ENCODE measurements at regions not wholly inside any gene's neighbourhood (a gene's known extent, or its start where the extent isn't known, plus 50 kb on each side); places are given as distances from the start of the nearest gene placed in this dataset.

GRCh38 chr21:33158654-33159053 lies 71.1 kb upstream of the IFNAR2 start:
- Histone ChIP-seq H3K4me2 (ENCODE audit: low read length) (no peak overlapping the region), H3K4me3 (ENCODE audit: low read depth, low read length) (no peak overlapping the region), H2AFZ (no peak overlapping the region), H3K9me3 (ENCODE audit: control insufficient read depth, low read length) (no peaks in the 10 kb centered on the region), H3K27me3 (ENCODE audit: control insufficient read depth, insufficient read depth, low read length) (no peaks in the 10 kb centered on the region), H3K9ac (no peak overlapping the region), H3K27ac (no peak overlapping the region), H3K4me1 (no peaks in the 10 kb centered on the region), H3K79me2 (no peaks in the 10 kb centered on the region), H3K36me3 (ENCODE audit: control insufficient read depth, insufficient read depth, low read length) (no peaks in the 10 kb centered on the region)
- no peak for TF ChIP-seq CTCF (IDR thresholded peaks at IDR 0.05)

- H3K27ac ChIP-seq, result no peak overlapping the region
- H2AFZ ChIP-seq, result no peak overlapping the region
- no peaks in the 10 kb centered on the region for H3K79me2 ChIP-seq
- H3K4me3 ChIP-seq (ENCODE audit: low read depth, low read length), result no peak overlapping the region
- H3K27me3 ChIP-seq (ENCODE audit: control insufficient read depth, insufficient read depth, low read length), result no peaks in the 10 kb centered on the region
- no peaks in the 10 kb centered on the region for H3K36me3 ChIP-seq (ENCODE audit: control insufficient read depth, insufficient read depth, low read length)
- no peak overlapping the region for H3K9ac ChIP-seq
- no peak overlapping the region for H3K4me2 ChIP-seq (ENCODE audit: low read length)
- TF ChIP-seq CTCF (IDR thresholded peaks at IDR 0.05), result no peak
- no peaks in the 10 kb centered on the region for H3K4me1 ChIP-seq
- no peaks in the 10 kb centered on the region for H3K9me3 ChIP-seq (ENCODE audit: control insufficient read depth, low read length)
These were observed 67.2 kb upstream of the IFNAR2 start for GRCh38 chr21:33162436-33162951.

GRCh38 chr21:33168886-33169285 lies 60.9 kb upstream of the IFNAR2 start:
- Histone ChIP-seq H3K9me3 (ENCODE audit: control insufficient read depth, low read length) (no peaks in the 10 kb centered on the region), H3K9ac (no peak overlapping the region), H2AFZ (no peak overlapping the region), H3K36me3 (ENCODE audit: control insufficient read depth, insufficient read depth, low read length) (no peaks in the 10 kb centered on the region), H3K4me1 (no peaks in the 10 kb centered on the region), H3K4me2 (ENCODE audit: low read length) (no peak overlapping the region), H3K27ac (no peak overlapping the region), H3K27me3 (ENCODE audit: control insufficient read depth, insufficient read depth, low read length) (no peaks in the 10 kb centered on the region), H3K4me3 (ENCODE audit: low read depth, low read length) (no peak overlapping the region), H3K79me2 (no peaks in the 10 kb centered on the region)
- no peak for TF ChIP-seq CTCF (IDR thresholded peaks at IDR 0.05)

GRCh38 chr21:33169359-33169758 lies 60.4 kb upstream of the IFNAR2 start:
- Histone ChIP-seq H3K9me3 (ENCODE audit: control insufficient read depth, low read length) (no peaks in the 10 kb centered on the region), H3K79me2 (no peaks in the 10 kb centered on the region), H3K4me2 (ENCODE audit: low read length) (no peak overlapping the region), H3K4me1 (no peaks in the 10 kb centered on the region), H3K36me3 (ENCODE audit: control insufficient read depth, insufficient read depth, low read length) (no peaks in the 10 kb centered on the region), H3K9ac (no peak overlapping the region), H2AFZ (no peak overlapping the region), H3K27me3 (ENCODE audit: control insufficient read depth, insufficient read depth, low read length) (no peaks in the 10 kb centered on the region), H3K4me3 (ENCODE audit: low read depth, low read length) (no peak overlapping the region), H3K27ac (no peak overlapping the region)
- no peak for TF ChIP-seq CTCF (IDR thresholded peaks at IDR 0.05)

GRCh38 chr21:33171616-33172169 lies 58.0 kb upstream of the IFNAR2 start:
- no peaks in the 10 kb centered on the region for H3K27me3 ChIP-seq (ENCODE audit: control insufficient read depth, insufficient read depth, low read length)
- no peaks in the 10 kb centered on the region for H3K9me3 ChIP-seq (ENCODE audit: control insufficient read depth, low read length)
- H3K27ac ChIP-seq, result no peak overlapping the region
- no peaks in the 10 kb centered on the region for H3K4me1 ChIP-seq
- H3K79me2 ChIP-seq, result no peaks in the 10 kb centered on the region
- H3K4me2 ChIP-seq (ENCODE audit: low read length), result no peak overlapping the region
- TF ChIP-seq CTCF (IDR thresholded peaks at IDR 0.05), result no peak
- no peak overlapping the region for H2AFZ ChIP-seq
- no peak overlapping the region for H3K9ac ChIP-seq
- H3K4me3 ChIP-seq (ENCODE audit: low read depth, low read length), result no peak overlapping the region
- no peaks in the 10 kb centered on the region for H3K36me3 ChIP-seq (ENCODE audit: control insufficient read depth, insufficient read depth, low read length)

Data from parathyroid adenoma (tissue), 2 donors.